Suppressor macrophage (primary cell): ENCODE measurements at regions not wholly inside any gene's neighbourhood (a gene's known extent, or its start where the extent isn't known, plus 50 kb on each side); places are given as distances from the start of the nearest gene placed in this dataset.

Experiments
- DNase-seq, 4 experiments: peaks; one replicate each; pipeline ENCODE4 v3.0.0-alpha.2; 2020 to 2022

DNA sequence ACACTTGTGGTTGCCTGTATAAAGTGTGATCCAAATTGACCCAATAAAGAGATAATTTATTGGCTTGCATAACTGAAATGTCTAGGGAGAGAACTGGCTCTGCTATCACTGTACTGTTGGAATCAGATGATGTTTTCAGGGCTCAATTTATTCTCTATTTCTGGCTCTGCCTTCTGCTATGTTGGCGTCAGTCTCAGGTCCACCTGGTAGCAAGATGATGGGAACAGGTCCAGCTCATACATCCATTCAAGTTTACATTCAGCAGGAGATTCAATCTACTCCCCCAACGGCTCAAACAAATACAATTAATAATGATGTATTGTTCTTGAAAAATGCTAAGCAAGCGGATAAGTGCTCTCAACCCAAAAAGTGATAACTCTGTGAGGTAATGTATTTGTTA lies 297.7 kb upstream of the SYT4 start:
- no peak for DNase-seq

DNA sequence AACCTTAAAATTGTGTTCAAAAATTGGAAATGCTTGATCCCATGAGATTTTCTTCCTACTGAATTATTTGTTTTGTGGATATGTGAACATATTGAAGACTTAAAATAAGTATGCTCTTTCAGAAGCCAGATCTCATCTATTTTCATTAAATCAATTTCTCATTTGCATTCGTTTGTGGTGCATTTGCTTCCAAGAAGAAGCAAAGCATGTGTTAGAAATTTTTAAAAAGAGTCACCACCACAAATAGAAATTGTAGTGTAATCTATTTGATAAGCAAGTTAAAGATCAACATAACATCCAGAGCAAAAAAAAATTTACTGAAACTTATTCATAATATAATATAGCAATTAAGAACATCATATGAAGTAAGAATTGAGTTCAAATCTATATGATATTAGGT lies 300.9 kb upstream of the SYT4 start:
- no peak for DNase-seq

DNA sequence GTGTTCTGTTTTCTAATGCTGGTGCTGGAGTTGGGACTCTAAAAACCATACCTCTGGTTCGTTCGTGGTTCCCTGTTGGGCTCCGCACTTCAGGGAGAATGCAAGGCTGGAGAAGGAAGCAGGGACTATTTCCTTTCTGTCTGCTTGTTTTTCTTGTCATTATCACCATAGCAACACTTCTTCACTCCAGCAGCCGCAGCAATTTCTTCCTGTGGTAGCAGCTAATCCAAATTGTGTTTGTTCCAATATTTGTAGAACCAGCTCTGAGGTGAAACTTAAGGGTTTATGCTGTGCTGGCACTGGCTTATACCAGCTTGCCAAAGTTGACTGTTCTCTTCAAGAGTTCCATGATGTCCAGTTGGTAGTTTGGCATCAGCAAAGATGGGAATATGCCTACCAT lies 301.4 kb upstream of the SYT4 start:
- DNase-seq = no peak

DNA sequence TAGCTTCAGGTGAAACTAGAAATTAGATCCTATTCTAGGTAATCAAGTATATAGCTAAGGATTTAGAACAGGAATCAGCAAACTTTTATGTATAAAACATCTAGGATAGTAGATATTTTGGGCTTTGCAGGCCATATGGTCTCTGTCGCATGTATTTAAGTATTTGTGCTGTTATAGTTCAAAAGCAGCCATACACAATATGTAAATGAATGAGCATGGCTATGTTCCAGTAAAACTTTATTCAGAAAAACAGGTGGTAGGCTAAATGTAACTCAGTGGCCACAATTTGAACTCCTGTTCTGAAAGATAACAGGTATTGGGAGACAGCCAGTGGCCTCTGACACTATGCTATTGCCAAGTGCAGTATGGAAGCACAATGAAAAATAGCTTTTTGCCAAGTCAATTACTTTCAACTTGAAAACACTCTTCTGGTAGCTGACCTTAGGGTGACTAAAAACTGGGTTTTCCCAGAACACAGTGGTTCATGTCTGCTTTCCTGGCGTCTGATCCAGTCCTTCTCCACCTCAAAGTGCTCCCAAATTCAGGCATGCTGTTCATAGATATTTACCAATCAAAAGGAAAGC lies 304.7 kb upstream of the SYT4 start:
- DNase-seq = no peak

DNA sequence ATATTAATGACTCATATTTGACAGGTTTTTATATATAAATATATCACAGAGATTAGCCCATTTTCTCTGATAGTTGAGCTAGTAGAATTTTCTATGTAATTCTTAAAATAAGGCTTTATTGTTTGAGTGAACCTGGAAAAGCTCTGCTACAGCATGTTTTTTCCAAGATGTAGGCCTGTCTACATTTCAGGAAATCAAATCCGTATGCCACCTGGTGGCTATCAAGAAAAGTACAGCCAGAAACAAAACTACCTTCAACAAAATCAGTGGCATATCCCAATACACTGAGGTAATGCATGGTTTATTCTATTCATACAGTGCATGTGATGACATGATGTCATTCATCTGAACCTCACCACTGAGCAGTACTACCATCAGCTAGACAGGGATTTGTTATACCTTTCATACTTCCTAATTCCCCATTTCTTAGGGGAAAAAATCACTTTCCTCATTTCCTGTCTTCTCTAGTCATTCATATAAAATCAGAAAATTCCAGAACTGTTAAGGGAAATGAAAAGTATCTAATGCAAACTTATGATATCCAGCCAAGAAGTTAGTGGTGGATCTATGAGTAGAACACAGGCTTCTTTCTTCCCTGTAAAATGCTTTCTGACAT lies 310.4 kb upstream of the SYT4 start:
- peak; percentile 16 to 50 (median 42) for DNase-seq

DNA sequence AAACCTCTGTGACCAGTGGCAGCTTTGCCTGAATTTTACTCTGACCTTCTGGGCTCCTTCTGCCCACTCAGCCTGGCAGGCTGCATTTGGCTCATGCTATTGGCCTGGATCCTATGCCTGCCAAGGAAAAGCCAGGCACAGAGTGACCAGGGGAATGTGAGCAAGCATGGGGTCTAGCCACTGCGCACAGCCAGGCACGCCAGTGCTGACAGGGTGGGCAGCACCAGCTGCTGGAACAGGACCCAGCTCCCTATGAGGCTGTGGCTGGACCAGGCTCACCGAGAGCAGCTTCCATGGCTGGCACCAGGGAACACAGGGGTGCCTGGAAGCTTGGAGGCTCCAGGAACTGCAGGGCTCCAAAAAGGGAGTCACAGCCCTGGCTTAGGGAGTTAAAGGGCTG lies 311.5 kb upstream of the SYT4 start:
- DNase-seq = no peak

DNA sequence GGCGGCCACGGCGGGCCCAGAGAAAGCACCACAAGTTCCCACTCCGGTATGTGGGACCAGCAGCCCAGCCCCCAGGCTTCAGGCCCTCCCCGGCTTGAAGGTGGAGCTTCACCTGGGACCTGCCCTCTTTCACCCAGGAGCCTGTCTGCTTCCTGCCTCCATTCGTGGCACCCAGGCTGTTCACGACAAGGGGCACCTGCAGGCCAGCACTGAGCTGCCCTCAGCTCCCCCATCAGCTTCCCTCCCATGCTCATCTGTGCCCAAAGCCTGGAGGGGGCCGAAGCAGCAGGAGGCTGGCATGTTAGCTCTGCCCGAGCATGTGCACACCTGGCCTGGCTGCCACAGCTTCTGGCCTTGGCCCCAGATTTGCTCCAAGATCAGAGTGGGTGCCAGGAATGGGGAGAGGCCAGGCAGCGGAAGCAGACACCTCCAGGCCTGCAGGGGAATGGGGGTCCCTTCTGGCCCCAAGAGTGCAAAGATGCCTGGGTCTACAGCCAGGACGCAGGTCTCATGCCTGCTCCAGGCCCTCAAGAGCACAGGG lies 312.4 kb upstream of the SYT4 start:
- no peak for DNase-seq

DNA sequence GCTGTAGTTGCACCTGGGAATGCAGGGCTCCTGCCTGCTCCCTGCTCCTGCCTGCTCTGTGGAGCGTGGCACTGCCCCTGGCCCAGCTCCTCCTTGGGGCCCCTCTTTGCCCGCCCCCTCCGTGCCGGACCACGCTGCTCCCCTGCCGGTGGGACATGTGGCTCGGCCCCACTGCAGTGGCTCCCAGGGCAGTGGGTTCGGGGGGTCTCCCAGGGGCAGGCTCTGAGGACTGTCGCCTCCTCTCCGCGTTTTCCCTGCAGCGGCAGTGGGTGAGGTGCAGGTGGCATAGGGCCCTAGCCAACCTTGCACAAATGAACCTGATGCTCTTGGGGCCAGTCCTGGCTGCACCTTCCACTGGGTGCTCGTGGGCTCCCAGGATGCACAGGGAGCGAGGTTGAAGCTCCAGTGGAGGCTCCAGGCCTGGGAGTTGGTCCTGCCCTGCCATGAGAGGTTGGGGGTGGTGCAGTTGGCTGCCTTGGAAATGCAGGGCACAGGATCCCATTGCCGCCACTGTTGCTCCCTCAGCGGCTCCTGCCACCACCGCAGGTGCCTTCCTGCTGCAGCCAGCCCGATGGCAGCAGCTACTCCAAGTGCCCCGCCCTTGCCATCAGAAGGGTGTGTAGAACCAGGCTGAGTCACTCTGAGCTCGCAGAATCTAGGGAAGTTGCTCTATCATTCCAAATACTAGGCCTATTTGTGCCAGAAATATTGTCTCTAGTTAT lies 313.1 kb upstream of the SYT4 start:
- DNase-seq = no peak

DNA sequence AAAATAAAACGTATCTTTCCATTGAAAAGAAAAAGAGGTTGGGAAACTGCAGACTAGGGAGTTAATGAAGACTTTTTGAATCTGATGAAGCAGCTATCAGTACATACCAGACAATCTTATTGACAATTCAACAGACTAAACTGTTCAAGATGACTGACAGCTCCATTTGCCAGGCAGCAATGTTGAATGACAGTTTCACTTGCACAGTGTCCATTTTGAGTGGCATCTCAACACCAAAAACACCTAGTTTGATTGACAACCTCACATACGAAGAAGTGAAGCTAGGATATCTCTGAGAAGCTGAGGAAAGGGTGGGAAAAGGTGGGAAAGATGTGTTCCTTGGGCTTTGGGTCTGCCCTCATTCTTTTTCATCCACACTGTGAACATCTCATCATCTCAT lies 315.0 kb upstream of the SYT4 start:
- no peak for DNase-seq

DNA sequence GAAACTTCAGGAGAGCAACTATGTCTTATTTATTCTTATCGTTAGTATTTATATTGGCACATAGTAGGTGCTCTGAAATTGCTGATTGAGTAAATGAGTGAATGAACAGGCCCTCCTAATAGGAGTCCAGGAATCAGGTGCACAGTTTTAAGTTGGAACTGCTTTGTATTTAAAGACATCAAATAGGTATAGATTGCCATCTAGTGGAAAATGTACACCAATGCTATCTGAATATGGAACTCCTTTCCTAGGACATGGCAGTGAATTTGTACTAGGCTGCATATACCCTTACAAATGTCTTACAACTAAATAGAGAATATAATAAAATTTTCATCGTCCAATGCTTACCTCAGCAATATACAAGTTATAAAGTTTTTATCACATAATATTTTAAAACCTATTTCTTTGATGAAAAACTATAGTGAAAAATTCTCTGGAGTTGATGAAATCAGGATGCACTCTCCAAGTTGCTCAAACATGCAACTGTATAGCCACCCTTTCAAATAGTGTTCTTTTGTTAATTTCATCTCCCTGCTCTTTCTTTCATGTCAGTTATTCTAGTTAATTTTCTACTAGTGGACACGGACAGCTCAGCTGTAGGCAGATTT lies 318.9 kb upstream of the SYT4 start:
- DNase-seq = peak in 2 of 4 experiments; percentile 29 to 37

DNA sequence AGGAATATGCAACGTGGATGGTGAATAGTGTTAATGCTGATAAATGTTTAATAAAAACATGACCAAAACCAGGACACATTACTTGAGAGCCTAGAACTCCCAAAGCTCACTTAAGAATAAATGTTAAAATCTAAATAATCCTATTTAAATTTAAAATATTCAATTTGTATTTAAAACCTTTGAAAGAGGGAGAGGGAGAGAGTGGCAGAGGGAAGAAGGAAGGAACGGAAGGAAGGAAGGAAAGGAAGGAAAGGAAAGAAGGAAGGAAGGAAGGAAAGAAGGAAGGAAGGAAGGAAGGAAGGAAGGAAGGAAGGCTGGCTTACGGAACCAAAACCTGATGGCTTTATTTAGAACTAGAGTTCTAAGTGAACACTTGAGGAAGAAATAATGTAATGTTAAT lies 324.1 kb upstream of the SYT4 start:
- no peak for DNase-seq

DNA sequence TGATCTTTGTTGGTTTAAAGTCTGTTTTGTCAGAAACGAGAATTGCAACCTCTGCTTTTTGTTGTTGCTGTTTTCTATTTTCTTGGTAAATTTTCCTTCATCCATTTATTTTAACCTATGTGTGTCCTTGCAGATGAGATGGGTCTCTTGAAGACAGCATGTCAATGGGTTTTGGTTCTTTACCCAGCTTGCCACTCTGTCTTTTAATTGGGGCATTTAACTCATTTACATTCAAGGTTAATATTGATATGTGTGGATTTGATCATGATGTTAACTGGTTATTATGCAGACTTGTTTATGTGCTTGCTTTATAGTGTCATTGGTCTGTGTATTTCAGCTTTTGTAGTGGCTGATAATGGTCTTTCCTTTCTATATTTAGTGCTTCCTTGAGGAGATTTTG lies 327.9 kb upstream of the SYT4 start:
- DNase-seq = no peak

DNA sequence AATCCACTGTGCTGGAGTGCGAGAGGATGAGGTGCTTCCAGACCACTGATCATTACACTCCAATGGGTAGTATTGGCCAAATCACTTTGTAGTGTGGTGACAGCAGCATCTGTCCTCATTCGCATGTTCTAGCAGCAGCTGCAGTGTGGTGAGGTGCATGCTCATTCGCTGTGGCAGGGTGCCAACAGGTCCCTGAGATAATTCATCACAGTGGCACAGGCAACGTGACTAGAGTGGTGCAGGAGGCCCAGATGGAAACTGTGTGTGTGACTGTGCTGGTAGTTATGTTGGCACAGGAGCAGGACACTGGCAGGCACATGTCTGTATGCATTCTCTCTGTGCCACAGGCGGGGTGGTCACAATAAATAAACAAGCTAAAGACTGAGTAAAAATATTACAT lies 329.5 kb upstream of the SYT4 start:
- no peak for DNase-seq

DNA sequence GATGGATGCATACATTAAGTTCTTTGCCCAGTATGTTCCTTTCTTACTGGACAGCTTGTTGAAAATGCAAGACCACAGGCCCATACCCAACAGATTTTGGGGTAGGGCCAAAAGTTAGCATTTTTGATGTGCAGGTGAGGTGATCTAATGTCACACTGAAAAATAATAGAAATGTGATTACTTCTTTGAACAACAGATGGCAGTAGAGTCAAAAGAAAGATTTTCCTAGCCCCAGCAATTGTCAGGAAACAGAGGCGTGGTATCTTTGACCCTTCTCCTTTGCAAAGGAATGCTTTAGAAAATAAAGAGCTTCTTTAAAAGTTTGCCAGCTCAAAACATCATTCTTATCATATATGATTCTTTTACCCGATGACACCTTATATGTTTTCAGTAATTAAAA lies 343.6 kb upstream of the SYT4 start:
- DNase-seq = peak; percentile 8 to 58 (median 26)

DNA sequence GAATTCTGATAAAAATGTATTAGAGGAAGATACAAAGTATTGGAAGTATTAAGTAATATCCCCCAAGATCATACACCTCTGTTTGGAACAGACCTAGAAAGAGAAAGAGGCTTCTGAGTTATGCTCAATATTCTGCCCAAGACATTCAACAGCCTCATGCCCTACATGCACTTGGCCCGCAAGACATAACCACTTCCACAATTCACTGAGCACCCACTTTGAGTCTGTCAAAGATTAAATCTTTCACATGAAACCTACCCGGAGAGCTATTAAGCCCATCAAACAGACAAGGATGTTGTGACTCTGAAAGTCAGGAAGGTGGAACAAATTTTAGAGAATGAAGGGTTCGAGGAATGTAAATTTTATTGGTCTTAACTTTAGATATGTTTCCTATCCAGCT lies 344.7 kb upstream of the SYT4 start:
- DNase-seq = no peak

DNA sequence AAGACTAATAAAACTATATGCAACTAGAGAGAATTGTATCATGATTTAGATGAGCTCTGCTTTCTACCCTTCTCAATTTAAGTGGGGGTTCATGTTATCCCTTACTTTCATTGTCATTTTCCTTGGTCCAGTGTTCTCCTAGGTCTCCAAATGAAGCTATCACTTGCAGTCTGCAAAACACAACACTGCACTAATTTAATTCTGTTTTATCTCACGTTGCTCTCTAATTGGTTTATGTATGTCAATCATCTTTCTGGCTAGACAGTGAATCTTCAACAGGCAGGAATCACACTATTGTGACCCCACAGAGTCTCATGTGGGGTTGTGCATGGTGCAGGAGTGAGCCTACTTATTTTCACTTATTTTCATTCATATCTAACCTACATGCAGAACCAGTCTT lies 348.3 kb upstream of the SYT4 start:
- no peak for DNase-seq

DNA sequence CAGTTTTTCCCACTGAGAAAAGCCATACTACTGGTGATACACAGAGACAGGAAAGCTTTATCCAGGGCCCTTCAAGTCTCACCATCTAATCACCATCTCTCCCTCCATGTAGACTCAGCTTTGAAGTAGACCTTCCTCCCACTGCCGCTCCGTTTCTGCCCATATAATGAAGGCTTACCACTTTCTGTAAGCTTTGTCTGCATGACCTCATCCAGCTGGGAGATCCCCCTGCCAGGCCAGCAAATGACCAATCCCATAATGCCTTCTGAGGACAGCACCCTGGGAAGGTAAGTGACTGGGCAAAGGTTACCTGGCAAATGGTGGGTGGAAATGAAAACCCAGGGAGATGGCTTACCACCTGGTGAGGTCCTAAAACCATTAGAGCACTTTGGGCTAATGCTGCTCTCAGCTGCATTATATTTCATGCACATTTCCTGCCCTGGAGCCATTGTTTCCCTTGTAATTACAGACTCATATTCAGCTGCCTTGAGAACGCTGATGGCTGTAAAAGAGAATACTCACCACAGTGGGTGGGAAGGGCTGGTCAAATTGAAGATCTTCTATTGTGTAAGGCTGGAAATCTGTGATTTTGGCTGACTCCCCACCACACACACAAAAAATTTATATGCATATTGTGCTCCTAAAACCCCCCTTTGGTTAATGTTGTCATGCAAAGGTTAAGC lies 350.7 kb upstream of the SYT4 start:
- DNase-seq = no peak

DNA sequence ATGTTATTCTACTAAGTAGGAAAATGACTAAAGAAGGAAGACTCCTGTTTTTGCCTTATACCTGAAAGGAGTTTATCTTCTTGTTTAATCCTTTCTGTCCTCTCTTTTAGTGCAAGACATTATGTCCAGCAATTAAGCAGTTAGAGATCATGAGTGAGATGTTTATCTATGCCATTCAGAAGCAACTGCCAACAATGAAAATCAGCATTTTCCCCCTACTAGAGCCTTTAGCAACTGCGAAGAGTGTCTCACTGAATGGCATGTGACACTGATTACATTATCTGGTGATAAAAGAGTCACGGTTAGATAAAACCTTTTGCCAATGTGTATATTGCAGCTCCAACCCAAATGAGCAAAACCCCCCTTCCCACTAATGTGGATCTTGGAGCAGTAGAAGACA lies 357.7 kb upstream of the SYT4 start:
- DNase-seq = no peak

DNA sequence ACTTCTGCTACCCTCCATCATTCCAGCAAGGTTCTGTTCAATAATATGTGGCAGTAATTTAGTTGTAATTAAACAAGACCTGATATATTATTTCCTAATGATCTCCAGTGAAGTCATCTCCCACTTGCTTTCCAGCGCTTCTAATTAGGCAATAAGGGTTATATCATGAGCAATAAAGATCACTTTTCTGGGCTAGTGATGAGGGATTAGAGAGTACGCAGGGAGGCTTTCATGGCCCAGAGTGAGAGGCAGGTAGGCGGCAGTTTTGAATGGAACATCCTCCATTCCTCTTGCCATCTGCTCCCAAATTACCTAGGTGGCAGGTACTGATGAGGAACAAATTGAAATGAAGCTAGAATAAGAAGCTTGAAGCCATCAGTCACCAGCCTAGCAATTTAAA lies 358.1 kb upstream of the SYT4 start:
- no peak for DNase-seq

DNA sequence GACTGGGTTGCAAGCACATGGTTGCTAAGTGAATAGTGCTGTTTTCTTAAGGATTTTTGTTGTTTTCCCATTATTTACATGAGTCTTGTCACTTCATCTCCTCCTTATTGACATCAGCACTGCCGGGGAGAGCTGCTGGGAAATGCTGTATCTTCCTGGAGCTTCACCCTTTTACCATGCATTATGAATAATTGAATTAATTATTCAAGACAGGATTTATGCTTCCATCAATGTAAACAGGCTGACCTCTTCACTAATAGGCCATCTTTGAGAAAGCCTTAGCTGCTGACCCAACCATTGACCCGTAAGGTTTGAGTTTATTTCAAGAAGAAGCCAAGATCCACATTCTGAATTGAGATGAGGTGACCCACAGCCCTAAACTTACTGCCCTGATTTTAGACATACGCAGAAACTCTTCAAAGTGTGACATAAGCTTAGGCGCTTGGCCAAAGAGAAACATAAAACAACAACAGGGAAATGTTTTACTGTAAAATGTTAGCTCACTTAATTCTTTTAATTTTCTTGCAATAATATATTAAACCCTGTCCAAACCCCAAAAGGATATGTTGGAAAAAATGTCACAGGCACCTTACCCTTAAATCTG lies 365.5 kb upstream of the SYT4 start:
- no peak for DNase-seq

DNA sequence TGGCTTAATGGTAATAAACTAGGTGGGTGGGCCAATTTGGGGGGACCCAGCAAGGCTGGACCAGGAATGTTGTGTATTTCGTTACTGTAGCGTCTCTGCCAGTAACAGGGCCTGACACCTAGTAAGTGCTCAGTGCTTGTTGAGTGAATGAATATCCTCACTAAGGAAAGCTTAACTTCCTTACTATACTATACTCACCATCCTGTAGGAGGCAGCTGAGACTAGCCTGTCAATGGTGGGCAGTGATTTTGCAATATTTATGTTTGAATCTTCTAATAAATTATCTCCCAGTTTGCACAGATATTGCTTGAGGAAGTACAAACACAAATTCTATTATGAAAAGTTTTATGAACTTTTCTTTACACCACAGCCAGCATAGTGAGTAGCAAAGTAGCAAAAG lies 370.7 kb upstream of the SYT4 start:
- DNase-seq = no peak

DNA sequence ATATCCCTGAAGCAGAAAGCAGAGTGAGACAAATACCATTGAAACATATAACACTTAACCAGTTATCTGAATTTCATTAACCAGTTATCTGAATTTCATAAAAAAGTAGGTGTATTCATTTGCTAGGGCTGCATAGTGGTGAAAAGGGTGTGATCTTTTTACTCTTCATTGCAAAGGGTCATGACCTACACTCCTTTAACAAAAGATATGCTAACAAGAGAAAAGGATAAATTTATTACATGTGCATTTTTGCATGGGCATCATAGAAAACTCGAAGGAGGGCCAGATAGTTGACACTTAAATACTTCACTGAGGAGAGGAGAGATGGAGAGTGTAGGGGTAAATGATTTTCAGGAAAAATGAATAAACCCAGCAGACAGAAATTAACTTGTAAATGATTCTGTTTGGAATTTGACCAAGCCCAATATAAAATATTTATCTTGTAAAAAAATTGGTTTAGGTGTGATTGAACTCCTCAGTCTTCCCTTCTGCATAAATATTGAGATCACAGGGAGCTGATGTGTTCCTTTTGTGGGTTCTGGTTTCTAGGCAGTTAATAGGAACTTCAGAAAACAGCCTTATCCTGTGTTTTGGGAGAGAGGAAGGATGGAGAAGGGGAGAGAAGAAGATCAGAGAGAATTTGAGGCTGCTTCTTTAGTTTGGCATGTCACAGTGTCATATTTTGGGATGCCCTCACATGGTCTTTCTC lies 372.5 kb upstream of the SYT4 start:
- DNase-seq = no peak
